ENCODE measurements at regions not wholly inside any gene's neighbourhood (a gene's known extent, or its start where the extent isn't known, plus 50 kb on each side); places are given as distances from the start of the nearest gene placed in this dataset.

DNA sequence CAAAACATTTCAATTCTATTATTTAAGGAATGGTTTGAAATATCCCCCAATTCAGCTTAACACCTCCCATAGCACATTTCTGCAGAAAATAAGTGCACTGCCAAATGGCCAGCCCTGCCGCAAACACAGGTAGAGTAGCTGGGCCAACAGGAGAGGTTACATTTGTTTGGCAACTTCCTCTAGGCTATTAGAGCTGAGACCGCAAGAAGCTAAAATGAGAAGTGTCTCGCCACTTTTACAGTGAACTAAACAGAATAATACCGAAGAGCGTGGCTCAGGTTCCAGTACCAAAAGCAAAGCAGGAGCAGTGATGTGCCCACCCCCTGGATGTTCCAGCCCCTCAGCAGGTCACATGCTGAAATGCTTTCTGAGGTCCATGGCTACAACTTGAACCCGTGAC lies 154.5 kb upstream of the PKN2 start:
- Histone ChIP-seq H3K4me1 (no peaks in the 10 kb centered on the region), H3K4me3 (ENCODE audit: low read depth, low read length) (no peak overlapping the region), H3K9me3 (no peaks in the 10 kb centered on the region), H3K27me3 (replicated peaks; ENCODE audit: control insufficient read depth, insufficient read depth, low read length) (no peaks in the 10 kb centered on the region), H3K36me3 (ENCODE audit: control insufficient read depth, insufficient read depth, low read length) (no peaks in the 10 kb centered on the region)
- intact Hi-C loops (cut with micrococcal nuclease; ENCODE audit: unreplicated experiment) = no loop called here
- ChIA-PET POLR2A (no interaction called here), CTCF (no interaction called here)
- no peak for DNase-seq
- Mint-ChIP-seq H3K36me3 (ENCODE audit: insufficient read depth, unreplicated experiment) (no peaks in the 10 kb centered on the region), H3K9me3 (ENCODE audit: unreplicated experiment) (no peaks in the 10 kb centered on the region), H3K4me3 (ENCODE audit: unreplicated experiment) (no peak overlapping the region), H3K27ac (ENCODE audit: unreplicated experiment) (no peak overlapping the region), H3K4me1 (ENCODE audit: low read depth, unreplicated experiment) (no peaks in the 10 kb centered on the region), H3K27me3 (ENCODE audit: insufficient read depth, unreplicated experiment) (no peaks in the 10 kb centered on the region)
- TF ChIP-seq CTCF (IDR thresholded peaks at IDR 0.05; ENCODE audit: insufficient read depth in 1 of 2, low read depth in 1 of 2, low read length in 1 of 2, severe bottlenecking in 1 of 2, unreplicated experiment in 1 of 2) = no peak
- no TSS peak for BruUV-seq (replicated peaks)

GRCh38 chr1:88530246-88530645 lies 153.8 kb upstream of the PKN2 start:
- no TSS peak for BruUV-seq (replicated peaks)
- Histone ChIP-seq H3K36me3 (ENCODE audit: control insufficient read depth, insufficient read depth, low read length) (no peaks in the 10 kb centered on the region), H3K4me1 (no peaks in the 10 kb centered on the region), H3K27me3 (replicated peaks; ENCODE audit: control insufficient read depth, insufficient read depth, low read length) (no peaks in the 10 kb centered on the region), H3K9me3 (no peaks in the 10 kb centered on the region), H3K4me3 (ENCODE audit: low read depth, low read length) (no peak overlapping the region)
- POLR2A ChIA-PET = no interaction called here
- no peak for TF ChIP-seq CTCF (IDR thresholded peaks at IDR 0.05; ENCODE audit: insufficient read depth in 1 of 2, low read depth in 1 of 2, low read length in 1 of 2, severe bottlenecking in 1 of 2, unreplicated experiment in 1 of 2)
- Mint-ChIP-seq H3K9me3 (ENCODE audit: unreplicated experiment) (no peaks in the 10 kb centered on the region), H3K4me3 (ENCODE audit: unreplicated experiment) (no peak overlapping the region), H3K4me1 (ENCODE audit: low read depth, unreplicated experiment) (no peaks in the 10 kb centered on the region), H3K27me3 (ENCODE audit: insufficient read depth, unreplicated experiment) (no peaks in the 10 kb centered on the region), H3K36me3 (ENCODE audit: insufficient read depth, unreplicated experiment) (no peaks in the 10 kb centered on the region), H3K27ac (ENCODE audit: unreplicated experiment) (no peak overlapping the region)
- CTCF ChIA-PET = interaction anchor here (0.7 kb wide), 1 partner anchor 64 kb away, joined by 3 read pairs; no protein-coding TSS in a partner anchor
- intact Hi-C loops (cut with micrococcal nuclease; ENCODE audit: unreplicated experiment) = no loop called here
- no peak for DNase-seq

GRCh38 chr1:88537787-88538186 lies 146.3 kb upstream of the PKN2 start:
- H3K4me3 ChIP-seq (ENCODE audit: low read depth, low read length) = no peak overlapping the region
- Mint-ChIP-seq H3K27ac (ENCODE audit: unreplicated experiment) (no peak overlapping the region), H3K36me3 (ENCODE audit: insufficient read depth, unreplicated experiment) (no peaks in the 10 kb centered on the region), H3K27me3 (ENCODE audit: insufficient read depth, unreplicated experiment) (no peaks in the 10 kb centered on the region), H3K9me3 (ENCODE audit: unreplicated experiment) (no peaks in the 10 kb centered on the region), H3K4me3 (ENCODE audit: unreplicated experiment) (no peak overlapping the region), H3K4me1 (ENCODE audit: low read depth, unreplicated experiment) (no peaks in the 10 kb centered on the region)
- intact Hi-C loops (cut with micrococcal nuclease; ENCODE audit: unreplicated experiment) = no loop called here
- no TSS peak for BruUV-seq (replicated peaks)
- POLR2A ChIA-PET = no interaction called here
- no peaks in the 10 kb centered on the region for H3K9me3 ChIP-seq
- DNase-seq = no peak
- no peaks in the 10 kb centered on the region for H3K4me1 ChIP-seq
- CTCF ChIA-PET = no interaction called here
- H3K27me3 ChIP-seq (replicated peaks; ENCODE audit: control insufficient read depth, insufficient read depth, low read length) = no peaks in the 10 kb centered on the region
- TF ChIP-seq CTCF (IDR thresholded peaks at IDR 0.05; ENCODE audit: insufficient read depth in 1 of 2, low read depth in 1 of 2, low read length in 1 of 2, severe bottlenecking in 1 of 2, unreplicated experiment in 1 of 2) = no peak
- H3K36me3 ChIP-seq (ENCODE audit: control insufficient read depth, insufficient read depth, low read length) = no peaks in the 10 kb centered on the region

Measured in Caco-2 (cell line).